NCI-H510A treated with DMSO at 0.1 percent for 48 hours (cell line): ENCODE measurements at regions not wholly inside any gene's neighbourhood (a gene's known extent, or its start where the extent isn't known, plus 50 kb on each side); places are given as distances from the start of the nearest gene placed in this dataset.
"Not testable (repeated sequence)": the region's sequence is repeated elsewhere in the genome, so short reads cannot be mapped to it uniquely, and the experiment has no call there.

Source experiments
- DNase-seq: peaks from one replicate; lab custom pipeline; 2025; lab: John Stamatoyannopoulos, UW

DNA sequence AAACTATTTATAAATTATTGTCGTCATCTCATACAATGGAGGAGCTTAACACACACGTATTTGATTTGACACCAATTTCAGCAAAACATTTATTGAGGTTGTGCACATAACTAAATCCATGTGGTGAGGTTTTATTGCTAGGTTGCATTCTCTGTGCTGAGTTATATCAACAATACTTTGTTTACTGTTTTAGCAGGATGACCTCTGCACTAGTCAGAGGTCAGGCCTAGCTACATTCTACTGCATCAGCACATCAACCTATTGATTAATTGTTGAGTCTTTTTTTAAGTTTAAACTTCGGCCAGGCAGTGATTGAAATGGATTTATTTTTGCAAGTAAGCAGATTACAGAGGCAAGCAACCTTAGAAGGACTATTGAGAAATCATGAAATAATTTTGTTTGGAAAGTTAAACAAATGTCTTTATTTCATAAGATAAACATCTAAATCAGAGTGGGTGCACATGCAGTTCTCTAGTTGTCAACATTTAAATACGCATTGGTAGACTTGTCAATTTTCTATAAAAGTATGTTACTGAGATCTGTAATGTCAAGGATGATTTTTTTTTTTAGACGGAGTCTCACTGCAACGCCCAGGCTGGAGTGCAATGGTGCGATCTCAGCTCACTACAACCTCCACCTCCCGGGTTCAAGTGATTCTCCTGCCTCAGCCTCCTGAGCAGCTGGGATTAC is 75.2 kb upstream of the CD28 start:
- no peak for DNase-seq

DNA sequence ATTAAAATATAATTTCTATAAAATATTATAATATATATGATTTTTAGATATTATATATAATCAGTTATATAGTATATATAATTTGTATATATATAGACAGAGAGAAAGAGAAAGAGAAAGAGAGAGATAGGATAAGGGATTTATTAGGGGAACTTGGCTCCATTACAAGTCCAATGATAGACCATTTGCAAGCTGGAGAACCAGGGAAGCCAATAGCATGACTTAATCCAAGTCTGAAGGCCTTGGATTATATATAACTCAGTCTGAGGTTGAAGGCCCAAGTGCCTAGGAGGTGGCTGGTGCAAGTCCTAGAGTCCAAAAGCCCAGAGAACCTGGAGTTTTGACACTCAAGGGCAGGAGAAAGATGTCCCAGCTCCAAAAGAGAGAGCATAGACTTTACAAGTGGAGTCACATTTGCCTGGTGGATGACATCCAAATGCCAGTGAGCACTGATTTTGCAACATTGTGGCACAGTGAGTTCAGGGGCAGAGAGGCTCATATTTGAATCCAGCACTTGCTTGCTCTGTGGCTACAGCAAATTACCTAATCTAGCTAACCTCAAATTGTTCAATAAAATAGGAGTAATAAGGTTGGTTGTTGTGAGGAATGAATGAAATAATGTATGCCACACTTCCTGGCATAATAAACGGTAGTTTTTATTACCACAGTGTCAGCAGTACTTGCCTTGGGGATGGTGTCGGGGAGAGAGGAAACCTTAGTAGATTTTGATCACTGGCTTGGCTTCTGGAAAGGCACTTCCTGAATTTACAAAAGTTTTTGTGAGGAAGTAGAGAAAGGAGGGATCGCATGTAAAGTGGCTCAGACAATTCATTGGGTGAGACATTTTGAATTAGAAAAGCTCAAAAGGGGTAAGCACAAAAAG is 69.6 kb upstream of the CD28 start:
- no peak for DNase-seq

DNA sequence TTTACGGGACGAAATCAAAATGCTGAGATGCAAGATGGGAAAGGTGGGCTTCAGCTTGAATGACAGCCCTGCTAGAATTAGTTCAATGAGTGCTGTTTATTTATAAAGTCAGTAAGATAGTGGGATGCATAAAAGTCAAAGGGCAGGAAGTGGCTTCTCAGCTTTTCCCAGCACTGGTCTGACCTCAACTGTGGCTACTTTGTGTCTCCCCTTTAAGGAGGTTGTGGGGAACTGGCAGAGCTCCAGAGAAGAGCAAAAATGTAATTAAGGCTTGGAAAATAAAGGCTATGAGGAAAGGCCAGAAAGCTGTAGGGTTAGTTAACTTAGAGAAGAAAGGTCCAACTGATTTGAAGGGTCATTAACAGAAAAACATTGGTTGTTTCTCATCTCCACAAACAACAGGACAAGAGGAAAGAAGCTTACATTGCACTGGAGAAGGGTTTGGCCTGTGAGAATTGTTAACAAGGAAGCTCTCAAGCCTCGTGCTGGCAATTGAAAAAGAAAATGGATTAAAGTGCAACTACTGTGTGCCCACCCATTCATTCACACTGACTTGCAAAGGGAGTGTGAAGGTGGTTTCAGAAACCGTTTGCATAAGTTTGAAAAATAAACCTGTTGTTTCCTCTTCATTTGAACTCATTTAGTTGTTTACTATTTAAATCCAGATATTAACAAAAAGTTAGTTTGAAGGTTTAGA is 68.8 kb upstream of the CD28 start:
- no peak for DNase-seq

DNA sequence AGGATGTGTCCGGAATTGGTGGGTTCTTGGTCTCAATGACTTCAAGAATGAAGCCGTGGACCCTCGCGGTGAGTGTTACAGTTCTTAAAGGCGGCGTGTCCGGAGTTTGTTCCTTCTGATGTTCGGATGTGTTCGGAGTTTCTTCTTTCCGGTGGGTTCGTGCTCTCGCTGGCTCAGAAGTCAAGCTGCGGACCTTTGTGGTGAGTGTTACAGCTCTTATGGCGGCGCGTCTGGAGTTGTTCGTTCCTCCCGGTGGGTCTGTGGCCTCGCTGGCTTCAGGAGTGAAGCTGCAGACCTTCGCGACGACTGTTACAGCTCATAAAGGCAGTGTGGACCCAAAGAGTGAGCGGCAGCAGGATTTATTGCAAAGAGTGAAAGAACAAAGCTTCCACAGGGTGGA is 64.6 kb upstream of the CD28 start:
- DNase-seq = not testable (repeated sequence)

DNA sequence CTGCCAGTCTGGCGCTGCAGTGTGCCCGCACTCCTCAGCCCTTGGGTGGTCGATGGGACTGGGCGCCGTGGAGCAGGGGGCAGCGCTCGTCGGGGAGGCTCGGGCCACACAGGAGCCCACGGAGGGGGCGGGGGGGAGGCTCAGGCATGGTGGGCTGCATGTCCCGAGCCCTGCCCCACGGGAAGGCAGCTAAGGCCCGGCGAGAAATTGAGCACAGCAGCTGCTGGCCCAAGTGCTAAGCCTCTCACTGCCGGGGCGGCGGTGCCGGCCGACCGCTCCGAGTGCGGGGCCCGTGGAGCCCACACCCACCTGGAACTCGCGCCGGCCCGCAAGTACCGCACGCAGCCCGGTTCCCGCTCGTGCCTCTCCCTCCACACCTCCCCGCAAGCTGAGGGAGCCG is 63.6 kb upstream of the CD28 start:
- DNase-seq = not testable (repeated sequence)

DNA sequence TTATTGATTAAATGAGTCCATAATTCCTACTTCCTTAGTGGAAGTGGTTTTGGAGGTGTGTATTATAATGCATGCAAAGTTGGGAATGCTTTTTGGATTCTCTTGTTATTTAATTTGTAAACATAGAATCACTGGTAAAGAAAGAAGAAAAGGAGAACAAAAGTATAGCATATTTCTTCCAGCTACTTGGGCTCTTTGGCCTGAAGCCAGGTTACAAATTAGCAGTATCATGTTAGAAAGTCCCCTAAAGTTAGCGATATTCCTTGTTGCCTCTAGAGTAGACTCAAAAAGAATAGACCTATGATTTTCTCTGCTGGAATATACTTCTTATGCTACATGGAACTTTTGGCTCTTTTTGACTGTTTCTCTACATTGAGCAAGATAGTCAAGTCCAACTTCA is 60.6 kb upstream of the CD28 start:
- DNase-seq = no peak

DNA sequence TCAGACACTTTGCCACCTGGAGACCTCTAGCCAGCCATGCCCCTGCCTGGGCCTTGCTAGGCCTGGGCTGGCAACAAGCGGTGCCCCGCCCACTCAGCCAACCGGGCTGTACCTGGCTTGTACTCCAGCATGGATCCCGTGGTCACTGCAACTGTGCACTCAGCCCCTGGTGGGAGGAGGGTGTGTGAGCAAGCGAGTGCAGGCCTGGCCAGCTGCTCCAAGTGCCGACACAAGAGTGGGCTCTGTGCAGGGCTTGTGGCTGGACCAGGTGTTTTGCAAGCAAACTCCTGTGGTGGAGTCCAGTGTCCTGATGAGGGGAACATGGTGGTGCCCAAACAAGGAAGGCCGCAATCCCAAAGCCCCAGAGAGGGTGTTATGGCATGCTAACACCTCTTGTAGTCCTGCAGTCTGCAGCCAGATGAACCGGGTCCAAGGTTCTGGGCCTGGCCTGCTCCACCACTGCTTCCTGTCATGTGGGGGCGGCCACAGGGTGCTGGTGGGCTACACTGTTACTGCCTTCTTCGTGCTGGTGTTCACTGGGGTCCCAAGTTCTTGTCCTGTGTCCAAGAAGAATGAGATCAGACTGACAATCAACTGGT is 60.1 kb upstream of the CD28 start:
- no peak for DNase-seq

DNA sequence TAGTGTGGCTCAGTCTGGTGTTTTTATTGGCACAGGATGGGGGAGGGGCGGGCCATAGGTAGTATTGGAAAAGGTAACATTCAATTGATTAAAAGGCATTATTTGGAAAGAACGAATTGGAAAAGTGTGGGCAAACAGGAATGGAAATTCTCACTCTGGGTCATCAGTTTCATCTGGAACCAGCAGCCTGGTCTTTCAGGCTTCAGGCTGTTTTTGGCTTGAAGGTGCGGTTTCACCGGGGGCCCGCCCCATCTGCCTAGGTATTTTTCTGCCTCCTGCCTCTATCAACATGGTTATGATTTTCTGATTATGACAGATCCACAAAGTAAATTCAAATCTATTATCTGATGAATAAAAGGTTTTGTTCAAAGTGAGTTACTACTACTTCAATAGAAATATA is 59.5 kb upstream of the CD28 start:
- no peak for DNase-seq

DNA sequence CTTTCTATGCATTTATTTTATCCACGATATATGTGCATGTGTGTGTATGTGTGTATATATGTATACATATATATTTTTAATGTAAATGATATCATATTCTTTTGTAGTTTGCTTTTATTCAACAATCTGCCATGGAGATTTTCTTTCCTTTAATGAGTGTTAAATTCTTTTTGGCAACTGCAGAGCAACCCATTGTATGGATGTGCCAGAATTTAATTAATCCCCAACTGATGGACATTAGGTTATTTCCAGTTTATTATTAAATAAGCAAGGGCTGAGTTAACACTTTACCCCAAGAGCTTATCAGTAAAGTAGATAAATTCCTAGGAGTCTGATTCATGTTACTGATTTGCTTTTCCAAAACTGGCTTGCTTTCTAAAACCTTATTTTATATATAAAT is 58.9 kb upstream of the CD28 start:
- no peak for DNase-seq

DNA sequence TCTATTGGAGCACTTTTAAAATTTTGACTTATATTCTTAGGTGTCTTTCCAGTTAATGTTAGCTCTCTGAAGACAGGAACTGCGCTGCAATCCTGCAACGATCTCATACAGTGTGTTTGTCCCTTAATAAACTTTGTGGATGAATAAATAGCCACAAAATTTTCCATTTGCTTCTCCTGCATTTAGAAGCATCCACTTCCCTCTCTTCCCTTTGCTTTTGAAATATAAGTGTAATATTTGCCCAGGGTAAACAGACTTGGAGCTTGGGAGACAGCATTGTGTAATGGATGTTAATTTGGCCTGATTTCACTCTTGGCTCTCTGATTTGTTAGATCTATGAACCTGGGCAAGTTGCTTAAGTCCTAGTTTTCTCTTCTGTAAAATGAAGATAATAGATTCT is 58.2 kb upstream of the CD28 start:
- peak; percentile 85 for DNase-seq

DNA sequence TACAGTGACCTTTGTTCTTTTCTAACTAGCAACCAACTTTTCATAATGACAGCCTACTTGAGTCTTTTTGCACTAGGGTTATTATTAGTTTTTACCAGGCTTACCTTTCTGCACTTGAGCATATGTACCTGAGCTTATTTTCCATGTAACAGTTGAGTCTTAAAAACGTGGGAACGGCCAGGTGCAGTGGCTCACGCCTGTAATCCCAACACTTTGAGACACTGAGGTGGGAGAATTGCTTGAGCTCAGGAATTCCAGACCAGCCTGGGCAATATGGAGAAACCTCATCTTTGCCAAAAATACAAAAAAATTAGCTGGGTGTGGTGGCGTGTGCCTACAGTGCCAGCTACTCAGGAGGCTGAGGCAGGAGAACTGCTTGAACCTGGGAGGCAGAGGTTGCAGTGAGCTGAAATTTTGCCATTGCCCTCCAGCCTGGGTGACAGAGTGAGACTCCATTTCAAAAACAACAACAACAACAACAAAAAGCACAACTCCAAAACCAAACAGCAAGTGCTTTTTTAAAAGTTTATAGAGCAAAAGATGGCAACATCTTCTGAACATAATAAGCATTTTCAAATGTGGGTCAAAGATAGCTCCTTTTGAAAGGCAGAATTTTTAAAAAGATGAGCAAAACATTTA is 57.1 kb upstream of the CD28 start:
- DNase-seq = no peak

DNA sequence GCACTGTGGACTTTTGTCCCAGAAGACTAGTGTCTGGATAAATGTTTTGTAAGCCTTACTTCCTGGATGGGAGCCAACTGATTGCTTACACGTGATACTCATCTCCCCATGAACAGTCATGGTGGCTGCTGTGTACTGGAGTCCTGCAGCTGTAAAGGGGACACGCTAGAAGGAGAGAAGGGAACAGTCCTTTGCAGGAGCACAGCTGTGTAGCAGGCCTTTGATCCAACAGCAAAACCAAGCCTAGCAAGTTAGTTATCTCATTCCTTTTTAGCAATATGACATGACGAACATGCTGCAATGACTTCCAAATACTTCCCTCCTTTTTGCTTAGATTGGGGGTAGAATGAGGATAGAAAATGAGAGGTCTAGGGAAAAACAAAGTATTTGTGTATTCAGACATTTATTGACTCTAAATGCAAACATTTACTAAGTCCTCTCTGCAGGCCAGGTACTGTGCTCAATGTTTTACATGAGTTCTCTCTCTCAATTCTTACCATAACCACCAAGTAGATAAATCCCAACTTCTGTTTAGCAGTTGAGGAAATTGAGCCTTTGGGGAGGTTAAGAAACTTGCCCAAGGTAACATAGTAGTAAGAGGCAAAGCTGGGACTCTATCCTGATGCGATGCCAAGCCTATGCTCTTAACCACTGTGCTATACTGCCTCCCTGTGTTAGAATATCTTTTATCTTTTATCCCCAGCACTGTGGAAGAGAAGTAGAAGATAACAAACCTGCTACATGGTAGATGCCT is 55.4 kb upstream of the CD28 start:
- peak; percentile 95 for DNase-seq

DNA sequence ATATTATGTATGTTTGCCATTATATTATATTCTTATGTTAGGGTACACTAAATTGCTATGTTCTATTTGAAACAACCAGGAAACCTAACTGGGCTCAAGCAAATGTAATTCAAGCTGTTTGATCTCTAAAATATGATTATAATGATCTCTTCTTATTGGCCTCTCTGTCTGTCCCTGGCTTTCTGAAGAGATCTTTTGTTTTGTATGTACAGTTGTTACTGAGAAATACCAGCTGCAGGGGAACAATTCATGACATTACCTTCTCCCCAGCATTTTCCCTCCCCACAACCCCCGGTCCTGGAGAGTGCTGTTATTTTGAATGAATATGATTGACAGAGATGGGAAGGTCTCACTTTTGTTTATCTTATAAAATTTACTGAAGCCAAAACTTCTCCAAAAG is 54.8 kb upstream of the CD28 start:
- no peak for DNase-seq

DNA sequence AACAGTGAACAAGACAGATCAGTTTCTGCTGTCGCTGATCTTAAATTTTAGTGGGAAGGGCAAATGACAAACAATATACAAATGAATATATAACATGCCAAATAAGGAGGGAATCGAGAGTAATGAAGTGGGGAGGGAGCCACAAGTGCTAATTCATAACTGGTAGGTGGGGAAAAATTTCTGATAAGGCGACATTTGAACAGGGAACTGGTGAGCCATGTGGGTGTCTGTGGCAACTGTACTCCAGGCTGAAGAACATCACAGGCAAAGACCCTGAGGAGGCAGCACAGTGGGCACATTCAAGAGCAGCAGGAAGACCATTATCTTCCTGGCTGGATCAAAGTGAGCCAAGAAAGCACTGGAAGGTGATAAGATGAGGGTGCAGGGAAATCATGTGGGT is 51.6 kb upstream of the CD28 start:
- DNase-seq = no peak

DNA sequence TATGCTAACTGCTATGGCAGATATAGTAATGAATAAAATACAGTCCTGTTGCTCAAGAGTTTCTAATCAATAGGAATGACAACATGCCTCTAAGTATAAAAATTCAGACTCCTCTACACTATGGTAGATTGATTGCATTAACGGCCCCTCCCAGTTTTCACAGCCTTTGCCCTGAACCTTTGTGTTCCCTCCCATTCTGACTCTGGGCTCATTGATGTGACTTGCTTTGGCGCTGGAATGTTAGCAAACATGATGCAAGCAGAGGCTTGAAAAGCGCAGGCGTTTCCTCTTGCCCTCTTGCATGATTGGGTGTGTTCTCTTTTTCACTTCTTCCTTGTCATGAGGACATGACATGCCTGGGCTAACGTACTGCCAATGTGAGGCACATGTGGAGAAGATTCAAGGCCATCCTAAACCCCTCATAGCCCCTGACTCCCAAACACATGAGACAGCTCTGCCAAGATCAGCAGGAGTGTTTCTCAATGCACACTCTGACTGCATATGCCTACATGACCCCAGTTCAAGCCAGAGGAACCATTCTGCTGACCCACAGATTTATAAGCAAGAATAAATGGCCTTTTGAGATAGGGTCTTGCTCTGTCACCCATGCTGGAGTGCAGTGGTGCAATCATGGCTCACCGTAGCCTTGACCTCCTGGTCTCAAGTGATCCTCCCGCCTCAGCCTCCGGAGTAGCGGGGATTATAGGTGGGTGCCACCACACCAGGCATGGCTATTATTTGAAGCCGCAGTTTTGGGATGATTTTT is 49.7 kb upstream of the CD28 start:
- peak; percentile 40 for DNase-seq
